Endothelial cell of umbilical vein (primary cell): ENCODE measurements at regions not wholly inside any gene's neighbourhood (a gene's known extent, or its start where the extent isn't known, plus 50 kb on each side); places are given as distances from the start of the nearest gene placed in this dataset.

Experiments
- BruUV-seq: library from RNA; stranded (reverse); fragments of 400-500 nt; replicated peaks from 2 replicates; lab custom pipeline; 2021; lab: Mats Ljungman, UMichigan
- CTCF ChIA-PET: fragments of 300-600, 350-600 bp; sonication (Branson Sonifier 250); formaldehyde crosslinking; loops from one replicate; lab custom pipeline; 2021; ENCODE audit warnings: antibody characterized with exemption, inconsistent platforms; lab: Charles Lee
- POLR2A ChIA-PET: fragments of 300-600, 350-600 bp; sonication (Branson Sonifier 250); formaldehyde crosslinking; loops from one replicate; lab custom pipeline; 2021; ENCODE audit warnings: antibody characterized with exemption, inconsistent platforms; lab: Charles Lee
- DNase-seq: peaks from one replicate; pipeline ENCODE4 v3.0.0-alpha.2; 2011; ENCODE audit warnings: low read depth, low spot score
- FAIRE-seq: peaks from 2 replicates; lab custom pipeline; 2011; peaks lifted over from hg19 to GRCh38; lab: Jason Lieb, UNC
- H2AFZ ChIP-seq: 2 replicates; pipeline ENCODE4 v1.6.0; 2012; ENCODE audit warnings: low read depth, low read length, control low read depth, inconsistent platforms
- H3K27ac ChIP-seq: 2 replicates; pipeline ENCODE4 v1.5.1; 2011; ENCODE audit warnings: low read depth, mild to moderate bottlenecking, control low read depth, low read length, moderate library complexity; ENCODE audit not compliant: insufficient read depth
- H3K27me3 ChIP-seq, 2 experiments: 2 replicates each; pipeline versions ENCODE4 v1.6.0 to v1.6.1; 2011; ENCODE audit warnings: low read length in 2 of 2, mixed read lengths in 1 of 2; ENCODE audit not compliant: control insufficient read depth in 2 of 2, insufficient read depth in 2 of 2
- H3K36me3 ChIP-seq, 2 experiments: 2 replicates in 1 of 2; 3 replicates in 1 of 2; pipeline ENCODE4 v1.5.1; 2011; ENCODE audit warnings: low read length in 2 of 2, mild to moderate bottlenecking in 1 of 2, moderate library complexity in 1 of 2; ENCODE audit not compliant: control insufficient read depth in 2 of 2, insufficient read depth in 2 of 2; ENCODE audit errors: extremely low read depth in 1 of 2
- H3K4me1 ChIP-seq: 3 replicates; pipeline ENCODE4 v1.5.1; 2011; ENCODE audit warnings: mild to moderate bottlenecking, low read length; ENCODE audit not compliant: control insufficient read depth, insufficient read depth; ENCODE audit errors: extremely low read depth
- H3K4me2 ChIP-seq: 2 replicates; pipeline ENCODE4 v1.6.1; 2011; ENCODE audit warnings: low read length, control low read depth, mixed read lengths; ENCODE audit not compliant: insufficient read depth
- H3K4me3 ChIP-seq, 3 experiments: fragments of 200-600 bp in 1 of 3; sonication (generic), shearing (Covaris generic) in 1 of 3; replicated peaks in 1 of 3; 2 replicates each; pipeline ENCODE4 v1.5.1; 2011 to 2016; ENCODE audit warnings: control low read depth in 3 of 3, low read length in 3 of 3, mild to moderate bottlenecking in 2 of 3, inconsistent platforms in 1 of 3, low read depth in 1 of 3, moderate library complexity in 1 of 3; ENCODE audit not compliant: insufficient read depth in 1 of 3
- H3K79me2 ChIP-seq: 2 replicates; pipeline ENCODE4 v1.6.0; 2012; ENCODE audit warnings: low read length, inconsistent platforms; ENCODE audit not compliant: control insufficient read depth, insufficient read depth
- H3K9ac ChIP-seq: replicated peaks from 2 replicates; pipeline ENCODE3; 2011; ENCODE audit warnings: low read length, control low read depth; ENCODE audit not compliant: insufficient read depth; ENCODE audit errors: extremely low read depth
- H3K9me1 ChIP-seq: replicated peaks from 3 replicates; pipeline ENCODE4 v1.6.0; 2011; ENCODE audit warnings: mild to moderate bottlenecking, low read length; ENCODE audit not compliant: control insufficient read depth, insufficient read depth; ENCODE audit errors: extremely low read depth
- H3K9me3 ChIP-seq: replicated peaks from 2 replicates; pipeline ENCODE4 v1.5.1; 2012; ENCODE audit warnings: low read length, inconsistent platforms; ENCODE audit not compliant: control insufficient read depth, insufficient read depth
- H4K20me1 ChIP-seq: replicated peaks from 2 replicates; pipeline ENCODE3; 2011; ENCODE audit warnings: mild to moderate bottlenecking, low read length; ENCODE audit not compliant: control insufficient read depth, insufficient read depth; ENCODE audit errors: extremely low read depth
- CTCF ChIP-seq, 2 donors: IDR thresholded peaks; 1 replicate in 1 of 2; 2 replicates in 1 of 2; pipeline ENCODE4 v1.5.1; 2011; ENCODE audit warnings: low read length in 2 of 2, mild to moderate bottlenecking in 2 of 2, moderate library complexity in 2 of 2, control low read depth in 1 of 2, inconsistent platforms in 1 of 2, low read depth in 1 of 2; ENCODE audit not compliant: insufficient read depth in 1 of 2; ENCODE audit errors: extremely low read depth in 1 of 2
- EZH2 ChIP-seq: IDR thresholded peaks from 2 replicates; pipeline ENCODE4 v1.6.1; 2012; ENCODE audit warnings: borderline replicate concordance, low read depth, mild to moderate bottlenecking, moderate library complexity, low read length, inconsistent platforms; ENCODE audit not compliant: severe bottlenecking
- FOS ChIP-seq: IDR thresholded peaks from 2 replicates; pipeline ENCODE4 v1.6.1; 2011; ENCODE audit warnings: mild to moderate bottlenecking, low read length, moderate library complexity, borderline replicate concordance; ENCODE audit not compliant: insufficient read depth
- GATA2 ChIP-seq: IDR thresholded peaks from 2 replicates; pipeline ENCODE4 v1.7.0; 2011; ENCODE audit warnings: low read depth, mild to moderate bottlenecking, moderate library complexity, mixed read lengths, low read length; ENCODE audit not compliant: insufficient read length, insufficient read depth
- JUN ChIP-seq: IDR thresholded peaks from 2 replicates; pipeline ENCODE4 v1.6.1; 2011; ENCODE audit warnings: borderline replicate concordance, low read depth; ENCODE audit not compliant: insufficient read length, insufficient read depth
- MAX ChIP-seq: IDR thresholded peaks from 2 replicates; pipeline ENCODE4 v1.6.1; 2011; ENCODE audit not compliant: insufficient read depth, insufficient read length
- MYC ChIP-seq: IDR thresholded peaks from one replicate; pipeline ENCODE4 v1.6.1; 2011; ENCODE audit warnings: mild to moderate bottlenecking, low read depth, low read length
- POLR2A ChIP-seq: IDR thresholded peaks from 2 replicates; pipeline ENCODE4 v1.6.1; 2012; ENCODE audit warnings: low read depth, mild to moderate bottlenecking, control low read depth, low read length
- POLR2AphosphoS5 ChIP-seq: IDR thresholded peaks from 2 replicates; pipeline ENCODE4 v1.6.1; 2012; ENCODE audit warnings: low read depth, mild to moderate bottlenecking, control low read depth, low read length, moderate library complexity; ENCODE audit not compliant: insufficient read depth
- dilution Hi-C: fragments of 300-500 bp; cut with MboI; formaldehyde crosslinking; loops from one replicate; pipeline ENCODE4 v1.15.0; 2019; ENCODE audit warnings: low sequenced_read_pairs; ENCODE audit not compliant: extremely low pct_ligation_motif_present
- intact Hi-C: fragments of 100-400 bp; cut with micrococcal nuclease; formaldehyde crosslinking; loops from one replicate; pipeline ENCODE4 v1.10.0; 2022

GRCh38 chr4:176441594-176441993 lies 121.8 kb downstream of the SPCS3 start:
- FAIRE-seq (no peak), DNase-seq (no peak)
- no peaks in the 10 kb centered on the region for H3K9me1 ChIP-seq
- H3K27me3 ChIP-seq = peaks cover 0 to 7% of the 10 kb centered on the region in 2 experiments
- no peaks in the 10 kb centered on the region for H3K9me3 ChIP-seq
- no peak overlapping the region for H3K9ac ChIP-seq
- H3K27ac ChIP-seq = no peak overlapping the region
- no peak overlapping the region for H2AFZ ChIP-seq
- TF ChIP-seq JUN (no peak), MYC (no peak), GATA2 (no peak), POLR2A (no peak)
- no peaks in the 10 kb centered on the region for H3K36me3 ChIP-seq
- intact Hi-C loops = no loop called here
- BruUV-seq = no TSS peak
- ChIA-PET POLR2A (no interaction called here), CTCF (interaction anchor here (0.7 kb wide), 1 partner anchor 13 kb away, joined by 3 read pairs; no protein-coding TSS in a partner anchor)
- H3K79me2 ChIP-seq = no peaks in the 10 kb centered on the region
- dilution Hi-C loops = no loop called here
- no peak overlapping the region for H3K4me3 ChIP-seq
- no peaks in the 10 kb centered on the region for H3K4me1 ChIP-seq
- no peaks in the 10 kb centered on the region for H4K20me1 ChIP-seq
- no peak overlapping the region for H3K4me2 ChIP-seq

GRCh38 chr4:176443117-176443516 lies 123.4 kb downstream of the SPCS3 start:
- Histone ChIP-seq H3K9me3 (no peaks in the 10 kb centered on the region), H3K9me1 (no peaks in the 10 kb centered on the region), H3K4me2 (no peak overlapping the region), H3K79me2 (no peaks in the 10 kb centered on the region), H3K27ac (no peak overlapping the region), H3K27me3 (peaks cover 0 to 7% of the 10 kb centered on the region in 2 experiments), H3K9ac (no peak overlapping the region), H3K4me3 (no peak overlapping the region), H2AFZ (no peak overlapping the region), H3K4me1 (no peaks in the 10 kb centered on the region), H3K36me3 (no peaks in the 10 kb centered on the region), H4K20me1 (no peaks in the 10 kb centered on the region)
- intact Hi-C loops = no loop called here
- no peak for DNase-seq
- ChIA-PET POLR2A (no interaction called here), CTCF (interaction anchor here (0.7 kb wide), 1 partner anchor 16 kb away, joined by 3 read pairs; no protein-coding TSS in a partner anchor)
- BruUV-seq = no TSS peak
- no peak for FAIRE-seq
- dilution Hi-C loops = no loop called here
- TF ChIP-seq POLR2AphosphoS5 = no peak
- no peak for TF ChIP-seq MYC
- no peak for TF ChIP-seq JUN
- no peak for TF ChIP-seq FOS
- no peak for TF ChIP-seq CTCF (IDR thresholded peaks at IDR 0.05; ENCODE audit: extremely low read depth in 1 of 2, insufficient read depth in 1 of 2, low read depth in 1 of 2, low read length in 2 of 2)
- TF ChIP-seq MAX = no peak
- no peak for TF ChIP-seq POLR2A
- TF ChIP-seq EZH2 = no peak
- no peak for TF ChIP-seq GATA2
